Kidney epithelial cell (primary cell): ENCODE measurements at regions not wholly inside any gene's neighbourhood (a gene's known extent, or its start where the extent isn't known, plus 50 kb on each side); places are given as distances from the start of the nearest gene placed in this dataset.

ENCODE experiments used
- DNase-seq: peaks from one replicate; pipeline ENCODE4 v3.0.0-alpha.2; 2010; ENCODE audit warnings: low read depth
- H3K27me3 ChIP-seq: 2 replicates; pipeline ENCODE4 v1.6.0; 2011; ENCODE audit warnings: low read length; ENCODE audit not compliant: control insufficient read depth, insufficient read depth
- H3K36me3 ChIP-seq: 2 replicates; pipeline ENCODE4 v1.5.1; 2011; ENCODE audit warnings: low read length; ENCODE audit not compliant: control insufficient read depth, insufficient read depth
- H3K4me3 ChIP-seq: 2 replicates; pipeline ENCODE4 v1.5.1; 2011; ENCODE audit warnings: low read depth, mild to moderate bottlenecking, control low read depth, low read length
- TF ChIP-seq, protein P1 (sequence below): IDR thresholded peaks from 2 replicates; pipeline ENCODE4 v1.5.1; 2011; ENCODE audit warnings: mild to moderate bottlenecking, moderate library complexity, low read length, control low read depth, inconsistent platforms; ENCODE audit not compliant: insufficient read depth, poor library complexity, severe bottlenecking

DNA sequence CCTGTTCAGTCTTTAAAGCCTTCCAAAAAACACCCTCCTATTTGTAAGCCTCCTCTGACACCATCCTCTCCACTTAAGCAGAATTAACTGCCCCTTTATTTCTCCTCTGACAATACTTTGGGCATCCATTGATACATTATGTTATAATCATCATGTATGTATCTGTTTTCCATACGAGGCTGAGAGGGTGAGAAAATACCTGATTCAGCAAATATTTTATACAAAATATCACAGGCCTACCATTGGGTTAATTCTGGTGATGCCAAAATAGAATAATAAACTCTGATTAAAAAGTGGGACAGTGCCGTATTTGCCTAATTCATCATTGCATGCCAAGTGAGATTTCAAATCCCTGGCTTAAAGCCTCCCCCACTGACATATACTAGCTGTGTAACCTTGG is 118.2 kb upstream of the ADAMTS9 start:
- DNase-seq, result no peak
- TF ChIP-seq, protein P1, sequence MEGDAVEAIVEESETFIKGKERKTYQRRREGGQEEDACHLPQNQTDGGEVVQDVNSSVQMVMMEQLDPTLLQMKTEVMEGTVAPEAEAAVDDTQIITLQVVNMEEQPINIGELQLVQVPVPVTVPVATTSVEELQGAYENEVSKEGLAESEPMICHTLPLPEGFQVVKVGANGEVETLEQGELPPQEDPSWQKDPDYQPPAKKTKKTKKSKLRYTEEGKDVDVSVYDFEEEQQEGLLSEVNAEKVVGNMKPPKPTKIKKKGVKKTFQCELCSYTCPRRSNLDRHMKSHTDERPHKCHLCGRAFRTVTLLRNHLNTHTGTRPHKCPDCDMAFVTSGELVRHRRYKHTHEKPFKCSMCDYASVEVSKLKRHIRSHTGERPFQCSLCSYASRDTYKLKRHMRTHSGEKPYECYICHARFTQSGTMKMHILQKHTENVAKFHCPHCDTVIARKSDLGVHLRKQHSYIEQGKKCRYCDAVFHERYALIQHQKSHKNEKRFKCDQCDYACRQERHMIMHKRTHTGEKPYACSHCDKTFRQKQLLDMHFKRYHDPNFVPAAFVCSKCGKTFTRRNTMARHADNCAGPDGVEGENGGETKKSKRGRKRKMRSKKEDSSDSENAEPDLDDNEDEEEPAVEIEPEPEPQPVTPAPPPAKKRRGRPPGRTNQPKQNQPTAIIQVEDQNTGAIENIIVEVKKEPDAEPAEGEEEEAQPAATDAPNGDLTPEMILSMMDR, result no peak

DNA sequence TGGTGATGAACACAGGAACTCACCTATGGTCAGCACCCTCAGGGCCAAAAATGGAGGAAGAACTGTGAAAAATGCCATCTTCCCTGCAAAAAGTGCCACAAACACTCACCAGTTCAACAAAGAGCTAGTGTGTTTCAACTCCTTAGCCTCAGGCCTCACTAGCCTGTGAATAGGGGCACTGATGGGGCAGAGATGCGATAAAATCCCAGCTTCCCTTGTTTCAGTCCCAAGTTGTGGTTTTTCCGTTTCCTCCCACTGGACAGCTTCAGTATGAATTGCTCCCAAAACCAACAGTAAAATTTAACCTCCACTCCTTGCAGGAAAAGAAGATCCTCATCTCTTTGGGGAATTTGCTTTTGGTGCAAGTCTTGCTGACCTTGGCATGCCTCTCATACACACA is 117.4 kb upstream of the ADAMTS9 start:
- Histone ChIP-seq H3K4me3 (no peak overlapping the region), H3K27me3 (no peaks in the 10 kb centered on the region), H3K36me3 (no peaks in the 10 kb centered on the region)
- DNase-seq, result no peak
- TF ChIP-seq, protein P1, result no peak

More for the DNA sequence above, 118.2 kb upstream of the ADAMTS9 start:
- Histone ChIP-seq H3K27me3 (no peaks in the 10 kb centered on the region), H3K36me3 (no peaks in the 10 kb centered on the region), H3K4me3 (no peak overlapping the region)

DNA sequence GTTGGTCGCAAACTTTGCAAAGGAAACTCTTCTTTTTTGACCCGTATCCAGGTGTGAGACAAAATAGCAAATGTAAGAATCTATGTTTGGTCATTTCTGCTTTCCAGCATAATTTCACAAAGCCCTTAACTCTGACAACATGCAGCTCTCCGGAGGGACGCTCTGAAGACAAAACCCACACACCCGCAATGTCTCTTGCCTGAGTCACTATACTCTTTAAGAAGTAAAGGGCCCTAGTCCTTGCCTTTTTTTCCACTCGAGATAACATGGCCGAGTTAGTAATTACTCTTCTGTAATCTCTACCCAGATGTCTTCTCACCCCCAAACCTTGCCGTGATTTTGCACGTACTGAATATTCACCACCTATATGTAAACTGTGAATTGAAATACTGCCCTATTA is 115.7 kb upstream of the ADAMTS9 start:
- no peaks in the 10 kb centered on the region for H3K27me3 ChIP-seq
- no peak overlapping the region for H3K4me3 ChIP-seq
- TF ChIP-seq, protein P1, result no peak
- H3K36me3 ChIP-seq, result no peaks in the 10 kb centered on the region
- DNase-seq, result no peak

DNA sequence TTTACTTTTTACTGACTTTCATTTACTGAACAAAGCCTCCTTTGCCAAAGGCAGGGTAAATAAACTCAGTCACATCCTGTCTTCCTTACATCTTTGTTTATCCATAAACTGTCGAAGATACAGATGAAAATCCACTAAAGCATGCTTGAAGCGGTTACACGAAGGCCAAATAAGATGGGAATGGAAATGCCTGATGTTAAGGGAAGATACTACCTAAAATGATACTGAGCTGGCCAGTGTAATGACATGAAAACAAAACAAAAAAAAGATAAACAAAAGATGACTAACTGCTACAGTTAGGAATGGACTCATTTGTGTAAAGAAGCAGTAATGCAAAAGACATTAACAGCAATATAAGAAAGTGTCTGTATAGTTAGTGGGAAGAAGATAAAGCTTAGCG is 114.7 kb upstream of the ADAMTS9 start:
- Histone ChIP-seq H3K36me3 (no peaks in the 10 kb centered on the region), H3K27me3 (no peaks in the 10 kb centered on the region), H3K4me3 (no peak overlapping the region)
- no peak for DNase-seq
- TF ChIP-seq, protein P1, result no peak

DNA sequence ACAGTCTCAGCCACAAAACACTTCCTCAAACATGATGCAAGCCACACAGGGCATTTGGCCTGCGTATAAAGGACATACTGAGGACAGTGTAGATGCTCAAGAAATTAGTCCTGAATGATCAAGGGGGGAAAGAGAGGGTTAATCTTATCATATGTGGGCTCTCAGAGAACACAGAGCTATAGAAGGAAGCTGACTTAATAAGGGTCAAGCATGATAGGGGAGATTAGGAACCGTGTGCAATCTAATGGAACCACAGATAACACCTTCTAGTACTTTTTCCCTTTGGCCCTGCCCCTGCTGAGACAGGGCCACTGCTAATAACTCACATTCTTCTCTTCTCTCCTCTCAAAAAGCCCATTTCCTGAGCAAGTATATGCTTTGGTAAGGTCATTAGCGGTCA is 114.1 kb upstream of the ADAMTS9 start:
- no peak overlapping the region for H3K4me3 ChIP-seq
- TF ChIP-seq, protein P1, result no peak
- H3K36me3 ChIP-seq, result no peaks in the 10 kb centered on the region
- no peak for DNase-seq
- H3K27me3 ChIP-seq, result no peaks in the 10 kb centered on the region

DNA sequence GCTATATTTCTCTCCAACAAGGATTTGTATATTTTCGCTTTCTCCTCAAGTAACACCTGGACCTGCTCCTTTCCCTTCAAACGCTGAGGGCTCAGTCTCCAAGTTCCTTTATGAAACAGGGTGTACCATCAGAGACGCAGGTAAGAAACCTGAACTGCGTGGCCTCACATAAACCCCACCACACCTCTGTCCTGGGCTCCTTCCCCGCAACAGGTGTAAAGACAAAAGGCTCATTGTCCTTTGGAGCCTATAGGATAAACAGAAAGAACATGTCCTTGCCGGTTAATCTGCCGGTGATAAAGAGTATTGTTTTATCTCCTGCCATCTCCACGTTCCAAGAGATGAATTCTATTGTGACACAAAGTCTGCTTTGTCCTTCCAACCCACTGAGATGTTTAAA is 111.8 kb upstream of the ADAMTS9 start:
- TF ChIP-seq, protein P1, result no peak
- Histone ChIP-seq H3K4me3 (no peak overlapping the region), H3K36me3 (no peaks in the 10 kb centered on the region), H3K27me3 (no peaks in the 10 kb centered on the region)
- no peak for DNase-seq
